ENCODE measurements at regions not wholly inside any gene's neighbourhood (a gene's known extent, or its start where the extent isn't known, plus 50 kb on each side); places are given as distances from the start of the nearest gene placed in this dataset.

DNA sequence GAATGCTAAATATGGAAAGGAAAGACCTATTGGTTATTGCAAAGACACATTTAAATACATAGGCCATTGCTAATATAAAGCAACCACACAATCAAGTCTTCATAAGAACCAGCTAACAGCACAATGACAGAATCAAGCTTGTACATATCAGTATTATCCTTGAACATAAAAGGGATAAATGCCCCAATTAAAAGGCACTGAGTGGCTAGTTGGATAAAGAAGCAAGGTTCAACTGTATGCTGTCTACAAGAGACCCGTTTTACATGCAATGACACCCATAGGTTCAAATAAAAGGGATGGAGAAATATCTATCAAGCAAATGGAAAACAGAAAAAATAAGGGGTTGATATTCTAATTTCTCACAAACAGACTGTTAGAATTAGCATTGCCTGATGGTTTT, 706.1 kb downstream of the EPHA3 start:
- no peak overlapping the region for H3K4me3 Mint-ChIP-seq
- H3K27ac Mint-ChIP-seq, result no peak overlapping the region
- POLR2A ChIA-PET, result no interaction called here
- H3K9me3 Mint-ChIP-seq, result peaks cover 23% of the 10 kb centered on the region
- CTCF ChIA-PET, result no interaction called here
- no peaks in the 10 kb centered on the region for H3K36me3 Mint-ChIP-seq (ENCODE audit: low read depth)
- H3K4me1 Mint-ChIP-seq, result no peaks in the 10 kb centered on the region
- no peak for DNase-seq
- no peaks in the 10 kb centered on the region for H3K27me3 Mint-ChIP-seq

DNA sequence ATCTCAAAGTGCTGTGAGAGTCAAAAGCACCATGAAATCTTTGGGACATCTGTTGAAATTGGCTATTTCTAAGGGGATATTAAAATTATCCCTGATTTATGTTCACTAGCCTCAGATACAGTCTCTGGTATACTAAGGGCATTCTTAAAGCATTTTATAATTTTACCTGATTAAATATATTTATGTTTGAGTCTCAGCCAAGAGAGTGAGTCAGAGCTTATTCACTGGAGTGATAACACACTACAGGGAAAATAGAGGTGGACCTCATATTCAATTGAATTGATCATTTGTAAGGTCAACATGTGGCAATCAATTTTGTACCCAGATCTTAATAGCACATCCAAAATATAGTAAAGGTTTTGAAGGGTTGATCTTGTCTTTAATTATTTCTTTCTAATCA, 733.6 kb downstream of the EPHA3 start:
- Mint-ChIP-seq H3K27me3 (no peaks in the 10 kb centered on the region), H3K9me3 (no peaks in the 10 kb centered on the region), H3K4me3 (no peak overlapping the region), H3K27ac (no peak overlapping the region), H3K4me1 (no peaks in the 10 kb centered on the region), H3K36me3 (ENCODE audit: low read depth) (no peaks in the 10 kb centered on the region)
- ChIA-PET CTCF (no interaction called here), POLR2A (no interaction called here)
- no peak for DNase-seq

DNA sequence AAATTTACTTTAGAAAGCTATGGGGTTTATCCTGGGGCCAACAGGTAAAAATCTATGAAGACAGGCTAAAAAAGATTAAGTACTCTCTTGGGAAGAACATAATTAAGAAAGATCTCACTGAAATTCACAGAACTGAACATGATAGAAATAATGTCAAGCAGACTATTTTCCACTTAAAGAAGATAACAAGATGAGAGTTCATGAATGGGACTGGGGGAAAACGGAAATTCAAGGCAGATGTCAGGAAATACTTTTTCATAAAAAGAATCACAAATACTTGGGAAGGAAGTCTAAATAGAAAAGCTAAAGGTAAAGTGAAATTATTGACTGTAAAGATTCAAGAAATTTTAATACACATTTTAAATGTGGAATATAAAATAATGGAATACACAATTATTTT, 737.6 kb downstream of the EPHA3 start:
- no peaks in the 10 kb centered on the region for H3K27me3 Mint-ChIP-seq
- H3K4me1 Mint-ChIP-seq, result no peaks in the 10 kb centered on the region
- H3K4me3 Mint-ChIP-seq, result no peak overlapping the region
- H3K9me3 Mint-ChIP-seq, result peaks cover under 1% of the 10 kb centered on the region
- ChIA-PET POLR2A (no interaction called here), CTCF (no interaction called here)
- DNase-seq, result no peak
- H3K36me3 Mint-ChIP-seq (ENCODE audit: low read depth), result no peaks in the 10 kb centered on the region
- no peak overlapping the region for H3K27ac Mint-ChIP-seq

DNA sequence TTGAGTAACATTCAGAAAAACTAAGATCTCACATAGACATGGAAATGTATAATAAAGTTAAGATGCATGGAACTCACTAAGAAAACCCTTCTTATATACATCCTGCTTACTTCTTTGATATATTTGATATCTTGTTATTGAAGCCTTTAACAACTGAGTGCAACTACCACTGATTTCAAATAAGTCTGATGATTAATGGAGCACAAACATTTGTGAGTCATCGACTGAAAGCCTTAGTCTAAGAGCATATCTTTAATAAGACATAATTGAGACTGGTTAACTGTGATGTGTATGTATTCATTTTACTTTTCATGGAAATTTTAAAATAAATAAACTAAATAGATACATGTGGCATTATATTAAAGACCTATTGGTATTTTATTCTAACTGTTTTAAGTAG, 740.5 kb downstream of the EPHA3 start:
- CTCF ChIA-PET, result no interaction called here
- no peaks in the 10 kb centered on the region for H3K36me3 Mint-ChIP-seq (ENCODE audit: low read depth)
- POLR2A ChIA-PET, result no interaction called here
- H3K9me3 Mint-ChIP-seq, result peaks cover 2% of the 10 kb centered on the region
- H3K4me1 Mint-ChIP-seq, result no peaks in the 10 kb centered on the region
- no peak overlapping the region for H3K4me3 Mint-ChIP-seq
- DNase-seq, result no peak
- no peaks in the 10 kb centered on the region for H3K27me3 Mint-ChIP-seq
- H3K27ac Mint-ChIP-seq, result no peak overlapping the region

DNA sequence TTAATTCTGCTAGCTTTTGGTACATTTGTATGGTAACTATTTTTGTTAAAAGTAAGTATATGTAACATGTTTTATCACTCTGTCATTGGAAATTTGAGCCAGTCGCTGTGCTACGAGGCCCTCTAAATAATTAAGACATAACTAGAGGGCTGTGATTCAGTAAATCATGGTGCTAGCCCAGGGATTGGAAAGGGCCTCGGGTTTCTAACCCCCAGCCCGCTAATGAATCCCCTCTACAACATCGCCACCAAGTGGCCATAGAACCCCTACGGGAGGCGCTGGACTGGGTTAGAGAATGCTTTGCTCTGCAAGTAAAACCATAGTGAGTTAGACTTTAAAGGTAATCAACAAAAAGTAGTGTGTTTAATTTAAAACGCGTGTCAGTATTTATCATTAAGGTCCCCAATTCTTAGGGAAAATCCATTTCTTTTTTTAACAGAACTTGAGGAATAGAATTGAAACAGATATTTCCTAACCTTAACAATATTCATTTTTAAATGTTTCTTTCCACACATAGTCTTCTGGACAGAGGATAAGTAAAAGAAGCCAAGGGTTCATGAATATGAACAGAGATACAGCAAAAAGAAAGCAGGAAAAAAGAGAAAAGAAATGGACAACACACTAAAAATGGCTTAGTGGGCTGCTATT, 744.7 kb downstream of the EPHA3 start:
- Mint-ChIP-seq H3K27me3 (no peaks in the 10 kb centered on the region), H3K36me3 (ENCODE audit: low read depth) (no peaks in the 10 kb centered on the region), H3K4me3 (no peak overlapping the region), H3K27ac (no peak overlapping the region), H3K9me3 (peaks cover 7% of the 10 kb centered on the region), H3K4me1 (no peaks in the 10 kb centered on the region)
- POLR2A ChIA-PET, result no interaction called here
- no peak for DNase-seq
- CTCF ChIA-PET, result no interaction called here

DNA sequence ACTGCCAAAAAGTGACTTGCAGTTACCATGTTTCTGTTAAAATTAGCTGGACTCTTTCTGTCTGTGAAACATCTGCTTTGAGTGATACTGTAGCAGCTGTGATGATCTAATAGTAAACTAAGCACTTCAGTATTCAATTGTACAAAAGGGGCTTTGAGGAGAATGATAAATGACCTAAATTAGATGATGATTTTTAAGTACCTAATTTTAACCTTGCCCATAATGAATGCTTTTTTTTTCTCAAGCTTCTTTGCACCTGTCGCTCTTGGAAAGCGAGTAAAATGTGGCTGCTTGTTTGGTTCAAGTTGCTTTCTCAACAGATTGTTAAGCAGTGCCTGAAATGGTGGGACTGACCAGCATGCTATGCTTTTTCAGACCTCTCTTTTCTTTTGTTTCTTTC, 752.3 kb downstream of the EPHA3 start:
- POLR2A ChIA-PET, result no interaction called here
- DNase-seq, result no peak

DNA sequence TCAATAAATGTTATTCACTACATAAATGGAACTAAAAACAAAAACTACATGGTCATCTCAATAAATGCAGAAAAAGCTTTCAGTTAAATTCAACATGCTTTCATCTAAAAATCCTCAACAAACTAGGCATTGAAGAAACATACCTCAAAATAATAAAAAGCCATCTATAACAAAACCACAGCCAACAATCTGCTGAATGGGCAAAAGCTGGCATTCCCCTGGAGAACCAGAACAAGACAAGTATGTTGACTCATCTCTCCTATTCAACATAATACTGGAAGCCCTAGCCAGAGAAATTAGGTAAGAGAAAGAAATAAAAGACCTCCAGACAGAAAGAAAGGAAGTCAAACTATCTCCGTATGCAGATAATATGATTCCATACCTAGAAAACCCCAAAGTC, 759.9 kb downstream of the EPHA3 start:
- Mint-ChIP-seq H3K4me3 (no peak overlapping the region), H3K36me3 (ENCODE audit: low read depth) (no peaks in the 10 kb centered on the region), H3K4me1 (no peaks in the 10 kb centered on the region), H3K27me3 (no peaks in the 10 kb centered on the region), H3K9me3 (peaks cover 3% of the 10 kb centered on the region), H3K27ac (no peak overlapping the region)
- no peak for DNase-seq
- CTCF ChIA-PET, result no interaction called here
- POLR2A ChIA-PET, result no interaction called here

More for the DNA sequence above, 752.3 kb downstream of the EPHA3 start:
- no peaks in the 10 kb centered on the region for H3K36me3 Mint-ChIP-seq (ENCODE audit: low read depth)
- H3K27ac Mint-ChIP-seq, result no peak overlapping the region
- CTCF ChIA-PET, result no interaction called here
- no peaks in the 10 kb centered on the region for H3K27me3 Mint-ChIP-seq
- H3K4me1 Mint-ChIP-seq, result no peaks in the 10 kb centered on the region
- peaks cover 15% of the 10 kb centered on the region for H3K9me3 Mint-ChIP-seq
- no peak overlapping the region for H3K4me3 Mint-ChIP-seq

DNA sequence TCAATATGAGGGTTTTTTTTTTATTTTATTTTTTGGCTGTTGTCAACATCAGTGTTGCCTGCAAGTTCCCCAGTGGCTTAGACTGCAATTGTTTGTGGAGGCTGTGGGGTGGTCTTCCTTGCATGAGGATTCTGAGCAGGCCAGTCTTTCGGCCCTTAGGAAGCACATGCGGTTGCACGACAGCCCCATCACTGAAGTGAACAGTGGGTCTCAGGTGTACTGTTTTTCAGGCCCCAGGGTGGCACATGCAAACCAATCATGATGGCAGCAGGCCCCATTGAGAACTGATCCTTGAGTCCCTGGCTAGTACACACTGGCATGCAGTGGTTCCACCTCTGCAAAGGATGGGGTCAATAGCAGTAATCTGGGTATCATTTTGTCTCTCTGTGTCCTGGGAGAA, 768.7 kb downstream of the EPHA3 start:
- Mint-ChIP-seq H3K9me3 (peaks cover 16% of the 10 kb centered on the region), H3K36me3 (ENCODE audit: low read depth) (no peaks in the 10 kb centered on the region), H3K27ac (no peak overlapping the region), H3K4me3 (no peak overlapping the region), H3K27me3 (no peaks in the 10 kb centered on the region), H3K4me1 (no peaks in the 10 kb centered on the region)
- no peak for DNase-seq
- POLR2A ChIA-PET, result no interaction called here
- CTCF ChIA-PET, result no interaction called here

DNA sequence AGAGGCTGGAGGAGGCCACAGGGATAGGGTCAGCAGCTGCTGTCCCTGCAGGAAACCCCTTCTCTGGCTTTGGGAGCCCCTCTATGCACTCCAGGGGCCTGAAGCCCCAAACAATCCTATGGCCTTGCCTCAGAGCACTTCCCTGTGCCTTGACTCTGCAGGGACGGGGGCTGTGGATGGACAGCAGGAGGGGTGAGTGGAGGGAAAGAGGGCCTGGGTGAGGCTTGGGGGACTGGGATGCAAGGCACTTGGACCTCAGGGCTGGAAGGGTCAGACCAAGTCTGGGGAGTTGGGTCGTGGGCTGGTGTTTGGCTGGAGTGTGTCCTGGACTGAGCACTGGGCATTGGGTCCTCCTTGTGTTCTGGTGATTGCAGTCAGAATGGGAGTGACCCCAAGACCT, 769.8 kb downstream of the EPHA3 start:
- Mint-ChIP-seq H3K27me3 (no peaks in the 10 kb centered on the region), H3K9me3 (peaks cover 16% of the 10 kb centered on the region), H3K4me1 (no peaks in the 10 kb centered on the region), H3K27ac (no peak overlapping the region), H3K36me3 (ENCODE audit: low read depth) (no peaks in the 10 kb centered on the region), H3K4me3 (no peak overlapping the region)
- ChIA-PET CTCF (no interaction called here), POLR2A (no interaction called here)
- no peak for DNase-seq

DNA sequence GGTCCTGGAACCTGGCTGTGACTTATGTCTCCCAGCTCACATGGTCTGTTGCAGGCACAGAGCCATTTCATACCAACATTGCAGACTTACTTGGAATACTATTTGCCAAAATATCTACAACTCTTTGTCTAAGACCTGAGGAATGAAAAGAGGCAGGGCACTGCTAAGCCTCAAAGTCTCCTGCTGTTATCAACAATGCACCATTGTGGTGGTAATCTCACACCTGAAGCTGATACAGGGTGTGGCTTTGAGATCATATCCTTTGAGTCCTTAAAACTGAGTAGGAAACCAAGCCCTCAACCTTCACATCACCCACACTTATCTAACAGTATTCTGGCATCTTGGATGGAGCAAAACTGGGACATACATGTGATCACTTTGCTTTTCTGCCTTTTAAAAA, 782.0 kb downstream of the EPHA3 start:
- ChIA-PET POLR2A (no interaction called here), CTCF (no interaction called here)
- H3K4me3 Mint-ChIP-seq, result no peak overlapping the region

DNA sequence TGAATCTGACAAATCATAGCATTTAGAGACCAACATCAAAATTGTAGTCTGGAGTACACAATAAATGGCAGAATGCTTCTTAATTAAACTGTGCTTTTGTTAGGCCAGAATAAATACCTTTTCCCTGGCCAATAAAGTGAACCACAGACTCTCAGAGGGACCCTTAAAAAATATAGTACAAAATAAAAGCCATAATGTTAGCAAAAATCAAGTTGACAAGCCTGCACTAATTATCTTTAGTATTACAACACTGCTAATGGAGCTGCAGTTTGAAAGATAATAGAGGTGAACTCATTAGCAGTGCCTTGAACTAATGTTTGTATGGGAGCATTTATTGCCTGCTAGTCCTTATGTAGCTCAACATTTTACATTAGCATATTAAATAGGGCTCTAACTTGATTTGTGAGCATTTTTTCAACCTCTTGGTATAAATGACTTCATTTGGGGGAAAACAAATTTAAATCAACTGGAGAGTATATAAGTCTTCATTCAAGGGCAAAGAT, 801.3 kb downstream of the EPHA3 start:
- POLR2A ChIA-PET, result no interaction called here
- CTCF ChIA-PET, result no interaction called here
- no peak for DNase-seq
- Mint-ChIP-seq H3K27ac (no peak overlapping the region), H3K9me3 (peaks cover 8% of the 10 kb centered on the region), H3K36me3 (ENCODE audit: low read depth) (no peaks in the 10 kb centered on the region), H3K4me1 (no peaks in the 10 kb centered on the region), H3K4me3 (no peak overlapping the region), H3K27me3 (no peaks in the 10 kb centered on the region)

More for the DNA sequence above, 782.0 kb downstream of the EPHA3 start:
- H3K36me3 Mint-ChIP-seq (ENCODE audit: low read depth), result no peaks in the 10 kb centered on the region
- no peaks in the 10 kb centered on the region for H3K4me1 Mint-ChIP-seq
- H3K27me3 Mint-ChIP-seq, result no peaks in the 10 kb centered on the region
- H3K9me3 Mint-ChIP-seq, result peaks cover 12% of the 10 kb centered on the region
- H3K27ac Mint-ChIP-seq, result no peak overlapping the region
- no peak for DNase-seq

DNA sequence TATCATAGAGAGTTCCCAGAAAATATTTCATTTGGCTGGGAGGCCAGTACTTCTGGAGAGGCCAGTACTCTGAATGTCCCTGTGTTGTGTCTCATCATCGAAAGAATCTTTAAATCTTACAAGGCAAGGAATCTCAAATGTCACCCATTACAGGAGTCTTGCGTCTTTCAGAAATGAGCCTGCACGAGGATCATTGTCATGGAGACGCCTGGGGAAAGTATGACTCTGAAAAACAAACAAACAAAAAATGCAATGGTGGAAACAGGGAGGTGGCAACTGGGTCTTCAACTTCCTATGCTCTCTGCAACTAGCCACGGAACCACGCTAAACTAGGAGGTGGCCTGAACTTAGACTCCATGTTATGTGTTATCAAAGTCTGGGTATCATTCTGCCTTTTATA, 804.6 kb downstream of the EPHA3 start:
- ChIA-PET CTCF (no interaction called here), POLR2A (no interaction called here)
- Mint-ChIP-seq H3K36me3 (ENCODE audit: low read depth) (no peaks in the 10 kb centered on the region), H3K9me3 (peaks cover 8% of the 10 kb centered on the region), H3K4me1 (no peaks in the 10 kb centered on the region), H3K27ac (no peak overlapping the region), H3K4me3 (no peak overlapping the region), H3K27me3 (no peaks in the 10 kb centered on the region)
- DNase-seq, result no peak

DNA sequence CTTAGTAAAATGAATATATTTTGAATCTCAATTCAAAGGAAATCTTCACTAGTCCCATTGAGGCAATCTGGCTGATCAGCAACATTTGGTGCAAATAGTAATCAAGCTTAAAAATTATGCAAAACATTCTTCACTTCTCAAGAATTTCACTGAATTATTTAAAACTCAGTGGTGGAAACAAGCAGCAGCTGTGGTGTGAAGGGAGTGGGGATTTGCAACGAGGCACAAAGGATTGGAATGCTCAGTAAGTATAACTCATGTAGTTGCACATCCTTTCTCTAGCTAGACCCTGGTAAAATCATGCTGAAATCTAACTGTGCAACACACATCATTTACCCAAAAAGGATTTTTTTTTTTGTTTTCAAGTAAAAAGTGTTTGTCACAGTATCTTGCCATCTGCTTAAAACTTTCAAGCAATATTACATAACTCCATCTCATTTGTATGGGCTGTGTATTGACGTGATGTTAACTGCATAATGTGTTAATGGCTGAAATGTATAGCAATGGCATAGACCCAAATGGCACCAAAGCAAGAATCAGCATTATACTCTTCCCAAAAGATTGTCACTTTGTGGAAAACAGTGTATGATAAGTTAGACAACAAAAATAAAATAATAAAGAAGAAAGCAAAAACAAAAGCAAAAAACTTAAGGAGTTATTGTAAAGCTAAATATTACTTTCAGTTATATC, 816.6 kb downstream of the EPHA3 start:
- ChIA-PET POLR2A (no interaction called here), CTCF (no interaction called here)
- H3K9me3 Mint-ChIP-seq, result peaks cover 2% of the 10 kb centered on the region
- no peak for DNase-seq
- no peak overlapping the region for H3K27ac Mint-ChIP-seq
- H3K4me1 Mint-ChIP-seq, result no peaks in the 10 kb centered on the region
- no peaks in the 10 kb centered on the region for H3K27me3 Mint-ChIP-seq
- H3K36me3 Mint-ChIP-seq (ENCODE audit: low read depth), result no peaks in the 10 kb centered on the region
- no peak overlapping the region for H3K4me3 Mint-ChIP-seq

DNA sequence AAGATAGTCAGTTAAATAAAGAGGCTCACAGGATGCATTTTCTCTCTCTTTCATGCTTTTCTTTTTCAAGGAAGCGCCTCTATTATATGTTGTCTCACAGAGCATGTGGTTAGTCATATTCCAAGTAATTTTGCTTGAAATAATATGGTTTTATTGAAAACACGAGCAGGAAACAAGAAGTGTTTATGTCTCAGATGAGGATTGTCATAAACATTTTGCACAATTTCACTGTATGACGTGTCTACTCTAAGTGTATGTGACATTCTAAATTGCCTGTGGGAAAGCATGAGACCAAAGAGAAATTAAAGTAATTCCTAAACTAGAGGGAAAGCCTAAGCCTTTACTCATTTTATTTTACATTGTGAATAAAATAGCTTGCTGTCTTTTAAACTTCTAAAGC, 818.6 kb downstream of the EPHA3 start:
- ChIA-PET POLR2A (no interaction called here), CTCF (no interaction called here)
- Mint-ChIP-seq H3K27ac (no peak overlapping the region), H3K4me1 (no peaks in the 10 kb centered on the region), H3K27me3 (no peaks in the 10 kb centered on the region), H3K4me3 (no peak overlapping the region), H3K36me3 (ENCODE audit: low read depth) (no peaks in the 10 kb centered on the region), H3K9me3 (peaks cover 1% of the 10 kb centered on the region)
- no peak for DNase-seq
